ENCODE measurements at regions not wholly inside any gene's neighbourhood (a gene's known extent, or its start where the extent isn't known, plus 50 kb on each side); places are given as distances from the start of the nearest gene placed in this dataset.

GRCh38 chr13:24083722-24084421 lies 76.6 kb upstream of the SPATA13 start:
- TF ChIP-seq CTCF (IDR thresholded peaks at IDR 0.05; ENCODE audit: control extremely low read depth, extremely low read depth): no peak
- DNase-seq: no peak
- 89 to 92% methylated on average over 15 of the region's 15 CpGs for whole genome bisulfite sequencing, 2 donors
- Histone ChIP-seq H3K9ac (ENCODE audit: insufficient read depth in 1 of 2, low read length in 2 of 2) (no peak overlapping the region), H3K9me3 (ENCODE audit: control insufficient read depth in 4 of 4, insufficient read depth in 3 of 4, low read length in 3 of 4) (peaks cover 0 to 3% (median 0%) of the 10 kb centered on the region in 4 donors), H3K36me3 (ENCODE audit: control insufficient read depth in 4 of 4, insufficient read depth in 4 of 4, low read length in 4 of 4) (no peaks in the 10 kb centered on the region), H3K4me3 (no peak overlapping the region), H3K27ac (ENCODE audit: low read depth in 1 of 2, low read length in 1 of 2) (no peak overlapping the region), H3K4me1 (ENCODE audit: control insufficient read depth in 5 of 5, insufficient read depth in 5 of 5, low read length in 5 of 5) (peaks cover 0 to 26% (median 19%) of the 10 kb centered on the region in 5 donors), H3K27me3 (ENCODE audit: control insufficient read depth in 3 of 3, insufficient read depth in 3 of 3, low read length in 2 of 3) (no peaks in the 10 kb centered on the region)
- ATAC-seq (ENCODE audit: insufficient read depth, low FRiP score): no peak

GRCh38 chr13:24085662-24086061 lies 74.9 kb upstream of the SPATA13 start:
- no peak for TF ChIP-seq CTCF (IDR thresholded peaks at IDR 0.05; ENCODE audit: control extremely low read depth, extremely low read depth)
- WGBS, 2 donors: 56 to 83% methylated on average over 4 of the region's 4 CpGs
- no peak overlapping the region for H3K27ac ChIP-seq (ENCODE audit: low read depth in 1 of 2, low read length in 1 of 2)

GRCh38 chr13:24086642-24087041 lies 73.9 kb upstream of the SPATA13 start:
- 85 to 88% methylated on average over 6 of the region's 6 CpGs for WGBS, 2 donors
- ATAC-seq (ENCODE audit: insufficient read depth, low FRiP score): no peak

More at GRCh38 chr13:24085662-24086061, 74.9 kb upstream of the SPATA13 start:
- H3K4me1 ChIP-seq (ENCODE audit: control insufficient read depth in 5 of 5, insufficient read depth in 5 of 5, low read length in 5 of 5): peaks cover 0 to 26% (median 22%) of the 10 kb centered on the region in 5 donors
- H3K4me3 ChIP-seq: no peak overlapping the region
- peak; percentile 20 for ATAC-seq (ENCODE audit: insufficient read depth, low FRiP score)
- no peaks in the 10 kb centered on the region for H3K27me3 ChIP-seq (ENCODE audit: control insufficient read depth in 3 of 3, insufficient read depth in 3 of 3, low read length in 2 of 3)
- H3K9ac ChIP-seq (ENCODE audit: insufficient read depth in 1 of 2, low read length in 2 of 2): no peak overlapping the region
- peaks cover 0 to 3% (median 0%) of the 10 kb centered on the region in 4 donors for H3K9me3 ChIP-seq (ENCODE audit: control insufficient read depth in 4 of 4, insufficient read depth in 3 of 4, low read length in 3 of 4)
- no peaks in the 10 kb centered on the region for H3K36me3 ChIP-seq (ENCODE audit: control insufficient read depth in 4 of 4, insufficient read depth in 4 of 4, low read length in 4 of 4)
- no peak for DNase-seq

More at GRCh38 chr13:24086642-24087041, 73.9 kb upstream of the SPATA13 start:
- no peak for TF ChIP-seq CTCF (IDR thresholded peaks at IDR 0.05; ENCODE audit: control extremely low read depth, extremely low read depth)
- Histone ChIP-seq H3K9me3 (ENCODE audit: control insufficient read depth in 4 of 4, insufficient read depth in 3 of 4, low read length in 3 of 4) (peaks cover 0 to 3% (median 0%) of the 10 kb centered on the region in 4 donors), H3K27ac (ENCODE audit: low read depth in 1 of 2, low read length in 1 of 2) (no peak overlapping the region), H3K4me1 (ENCODE audit: control insufficient read depth in 5 of 5, insufficient read depth in 5 of 5, low read length in 5 of 5) (peaks cover 0 to 26% (median 24%) of the 10 kb centered on the region in 5 donors), H3K4me3 (no peak overlapping the region), H3K27me3 (ENCODE audit: control insufficient read depth in 3 of 3, insufficient read depth in 3 of 3, low read length in 2 of 3) (no peaks in the 10 kb centered on the region), H3K9ac (ENCODE audit: insufficient read depth in 1 of 2, low read length in 2 of 2) (no peak overlapping the region), H3K36me3 (ENCODE audit: control insufficient read depth in 4 of 4, insufficient read depth in 4 of 4, low read length in 4 of 4) (no peaks in the 10 kb centered on the region)
- DNase-seq: no peak

All from lung (tissue), 11 donors.